NCI-H510A (cell line): ENCODE measurements at regions not wholly inside any gene's neighbourhood (a gene's known extent, or its start where the extent isn't known, plus 50 kb on each side); places are given as distances from the start of the nearest gene placed in this dataset.

Source experiments
- DNase-seq: peaks from one replicate; lab custom pipeline; 2025; lab: John Stamatoyannopoulos, UW

GRCh38 chr11:19661827-19662226 lies 50.8 kb upstream of the NAV2 start:
- no peak for DNase-seq

DNA sequence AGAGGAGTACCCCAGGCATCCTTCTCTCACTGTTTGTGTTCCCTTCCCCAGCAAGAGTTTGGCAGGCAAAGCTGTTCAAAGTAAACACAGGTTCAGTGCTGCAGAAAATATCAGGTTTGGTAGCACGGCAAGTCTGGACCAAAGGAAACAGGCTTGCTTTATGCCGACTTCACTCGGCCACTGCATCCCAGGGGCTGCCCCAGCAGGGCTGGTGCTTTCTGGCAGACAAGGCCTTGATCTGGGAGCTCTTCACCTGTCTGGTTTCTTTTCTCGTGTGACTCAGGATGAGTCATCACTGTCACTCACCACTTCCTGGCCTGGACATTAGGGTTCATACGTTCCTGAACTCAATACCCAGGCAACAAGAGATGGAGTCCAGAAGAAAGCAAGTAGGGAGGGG lies 52.6 kb upstream of the NAV2 start:
- DNase-seq = no peak

DNA sequence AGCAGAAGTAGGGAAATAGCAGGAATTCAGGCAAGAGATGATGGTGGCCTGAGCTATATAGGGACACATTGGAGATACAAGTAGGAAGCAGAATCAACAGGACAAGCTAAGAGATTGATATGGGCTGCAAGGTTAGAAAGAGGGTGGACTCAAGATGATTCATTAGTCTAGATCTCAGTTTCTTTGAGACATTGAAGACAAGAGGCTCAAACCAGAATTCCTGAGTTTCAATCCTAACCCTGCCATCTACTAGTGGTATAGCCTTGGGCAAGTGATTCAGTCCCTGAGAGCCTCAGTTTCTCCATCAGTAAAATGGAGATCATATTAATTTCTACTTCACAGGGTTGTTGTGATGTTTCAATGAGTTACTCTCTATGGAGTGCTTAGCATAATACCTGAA lies 53.1 kb upstream of the NAV2 start:
- no peak for DNase-seq

DNA sequence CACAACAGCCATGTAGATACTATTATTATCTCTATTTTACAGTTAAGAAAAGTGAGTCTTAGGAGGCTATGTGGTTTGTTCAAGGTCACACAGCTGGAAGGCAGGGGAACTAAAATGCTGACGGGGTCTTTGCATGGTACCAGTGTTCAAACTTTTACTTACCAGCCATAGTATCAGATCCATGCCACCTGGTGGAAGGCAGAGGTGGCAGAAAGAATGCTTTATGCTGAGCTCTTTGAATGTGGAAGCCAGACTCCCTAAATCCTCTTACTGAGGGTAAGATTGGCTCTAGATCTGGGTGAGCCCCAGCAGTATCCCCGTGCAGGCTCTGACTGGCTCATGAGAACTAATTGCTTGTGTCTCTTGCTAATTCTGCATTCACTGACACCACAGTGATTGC lies 54.3 kb upstream of the NAV2 start:
- no peak for DNase-seq

- DNase-seq = no peak
These were observed 56.5 kb upstream of the NAV2 start for GRCh38 chr11:19656140-19656541.

DNA sequence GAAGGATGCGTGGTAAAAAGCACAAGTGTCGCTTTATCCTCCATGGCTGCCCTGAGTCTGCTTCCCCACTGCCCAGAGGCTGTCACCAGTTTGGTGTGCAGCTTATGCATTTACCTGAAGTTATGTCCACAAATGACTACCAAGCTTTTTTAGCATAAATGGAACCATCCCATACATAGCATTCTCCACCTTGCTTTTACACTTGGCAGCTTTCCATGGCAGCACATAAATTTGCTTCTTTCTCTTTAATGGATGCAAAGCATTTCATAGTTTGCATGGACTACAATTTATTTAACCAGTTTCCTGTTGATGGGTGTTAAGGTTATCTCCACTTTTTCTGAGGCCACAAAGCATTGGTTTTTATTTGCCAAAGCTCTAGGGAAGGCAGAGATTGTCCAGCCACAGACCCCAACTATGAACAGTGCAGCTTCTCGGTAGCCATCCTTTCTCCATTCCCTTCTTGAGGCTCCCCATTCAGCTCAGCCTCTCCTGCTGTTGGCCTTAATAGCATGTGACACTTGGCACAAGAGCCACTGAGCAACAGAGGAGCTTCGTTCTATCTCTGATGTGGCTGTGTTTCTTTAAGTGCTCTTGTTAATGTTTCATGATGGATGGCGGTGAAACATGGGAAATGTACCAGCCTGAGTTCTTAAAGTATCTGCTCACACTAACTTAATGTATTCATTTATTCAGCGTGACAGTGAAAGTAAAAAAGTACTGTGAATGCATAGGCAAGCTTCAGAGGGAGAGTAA lies 59.8 kb upstream of the NAV2 start:
- DNase-seq = no peak

DNA sequence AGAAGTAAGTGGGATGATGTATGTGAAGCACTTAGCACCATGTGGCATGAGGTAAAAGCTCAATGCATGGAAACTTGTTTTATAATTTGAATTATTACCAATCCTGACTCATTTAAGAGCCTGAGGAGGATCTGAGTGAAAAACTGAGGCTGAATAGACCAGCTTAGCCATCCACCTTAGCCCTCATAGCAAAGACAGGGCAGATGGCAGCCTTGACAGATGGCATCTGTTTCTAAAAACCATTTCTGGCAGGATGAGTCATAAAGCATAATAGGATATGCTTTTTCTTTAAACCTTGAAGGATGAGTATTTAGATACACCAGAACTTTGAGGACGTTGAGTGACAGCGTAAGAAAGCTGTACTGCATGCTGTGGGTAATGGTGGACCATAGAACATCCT lies 61.0 kb upstream of the NAV2 start:
- DNase-seq = no peak

GRCh38 chr11:19651028-19651427 lies 61.6 kb upstream of the NAV2 start:
- no peak for DNase-seq

DNA sequence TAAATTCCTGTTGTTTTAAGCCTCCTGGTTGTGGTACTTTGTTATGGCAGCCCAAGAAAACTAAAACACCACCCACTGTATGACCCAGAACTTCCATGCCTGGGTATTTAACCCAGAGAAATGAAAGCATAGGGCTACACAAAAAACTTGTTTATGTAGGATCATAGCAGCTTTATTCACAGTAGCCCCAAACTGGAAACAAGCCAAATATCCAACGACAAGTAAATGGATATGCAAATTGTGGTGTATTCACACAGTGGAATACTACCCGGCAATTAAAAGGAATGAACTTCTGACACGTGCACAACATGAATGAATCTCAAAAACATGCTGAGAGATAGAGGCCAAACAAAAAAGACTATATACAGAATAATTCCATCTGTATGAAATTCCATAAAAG lies 62.2 kb upstream of the NAV2 start:
- DNase-seq = no peak

- no peak for DNase-seq
These were observed 62.9 kb upstream of the NAV2 start for GRCh38 chr11:19649751-19650150.

DNA sequence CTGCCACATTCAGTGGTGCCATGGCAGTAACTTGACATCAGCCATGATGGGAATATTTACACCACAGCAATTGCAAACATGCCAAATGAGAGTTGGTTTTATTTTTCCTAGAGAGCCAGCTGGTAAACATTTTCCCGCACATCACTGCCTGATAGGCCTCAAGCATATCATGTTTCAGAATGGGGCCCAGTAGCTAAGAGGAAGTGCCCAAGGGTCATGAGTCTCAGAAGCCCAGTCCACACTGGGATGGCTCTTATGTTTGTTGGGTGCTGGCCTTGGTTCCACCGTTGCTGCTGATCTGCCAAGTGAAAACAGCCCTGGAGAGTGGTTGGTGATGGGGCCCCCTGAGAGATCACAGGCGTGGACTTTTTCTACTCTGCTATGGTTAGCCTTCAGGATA lies 64.3 kb upstream of the NAV2 start:
- no peak for DNase-seq

DNA sequence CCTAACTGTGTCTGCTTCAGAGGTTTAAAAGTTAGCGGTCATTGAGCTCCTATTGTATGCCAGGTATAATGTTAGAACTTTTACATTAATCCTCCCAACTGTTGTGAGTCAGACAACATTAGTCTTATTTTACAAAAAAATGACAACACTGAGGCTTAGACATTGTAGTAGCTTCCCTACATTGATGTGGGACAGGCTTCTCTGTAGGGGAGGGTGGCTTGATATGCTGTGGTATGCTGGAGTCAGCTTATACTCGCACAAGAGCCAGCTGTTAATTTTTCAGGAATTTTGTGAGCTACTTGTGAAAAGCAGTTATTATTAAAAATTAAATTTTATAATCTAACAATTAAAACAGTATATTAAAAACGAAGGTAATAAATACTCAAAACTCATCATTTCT lies 64.8 kb upstream of the NAV2 start:
- no peak for DNase-seq

DNA sequence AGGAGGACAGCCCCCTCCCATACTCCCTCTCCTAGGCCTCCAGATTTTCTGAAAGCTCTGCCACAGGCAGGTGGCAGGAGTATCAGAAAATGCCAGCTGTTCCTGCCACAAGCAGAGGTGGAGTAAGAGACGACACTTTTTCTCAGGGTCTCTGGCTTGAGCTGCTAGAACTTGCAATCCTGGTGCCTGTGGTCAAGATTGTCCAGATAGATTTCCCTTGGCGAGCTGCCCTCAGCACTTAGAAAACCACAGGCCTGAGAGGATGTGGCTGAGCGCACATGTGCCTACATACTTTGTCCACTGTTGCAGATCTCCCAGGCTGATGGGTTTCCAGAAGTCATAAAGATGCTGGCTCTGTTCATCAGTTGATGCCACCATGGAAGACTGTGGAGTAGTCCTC lies 65.7 kb upstream of the NAV2 start:
- DNase-seq = no peak

DNA sequence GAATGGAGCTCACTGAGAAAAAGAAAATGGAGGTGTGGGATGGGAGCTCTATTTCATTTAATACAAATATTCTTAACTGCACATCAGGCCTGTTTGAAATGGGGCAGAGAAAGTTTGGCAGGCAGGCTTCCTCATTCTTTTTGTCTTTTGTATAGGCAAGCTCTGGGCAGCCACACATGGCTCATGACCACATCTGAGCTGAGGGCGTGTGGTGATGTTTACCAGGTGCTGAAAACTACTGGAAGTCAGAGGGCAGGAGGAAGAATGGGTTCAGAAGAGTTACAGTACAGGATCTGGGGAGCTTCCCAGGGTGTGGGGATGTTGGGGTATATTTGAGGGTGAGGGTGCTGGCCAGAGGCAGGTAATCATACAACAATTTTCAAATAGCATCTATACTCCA lies 66.3 kb upstream of the NAV2 start:
- no peak for DNase-seq

- DNase-seq = no peak
These were observed 68.3 kb upstream of the NAV2 start for GRCh38 chr11:19644316-19644715.

DNA sequence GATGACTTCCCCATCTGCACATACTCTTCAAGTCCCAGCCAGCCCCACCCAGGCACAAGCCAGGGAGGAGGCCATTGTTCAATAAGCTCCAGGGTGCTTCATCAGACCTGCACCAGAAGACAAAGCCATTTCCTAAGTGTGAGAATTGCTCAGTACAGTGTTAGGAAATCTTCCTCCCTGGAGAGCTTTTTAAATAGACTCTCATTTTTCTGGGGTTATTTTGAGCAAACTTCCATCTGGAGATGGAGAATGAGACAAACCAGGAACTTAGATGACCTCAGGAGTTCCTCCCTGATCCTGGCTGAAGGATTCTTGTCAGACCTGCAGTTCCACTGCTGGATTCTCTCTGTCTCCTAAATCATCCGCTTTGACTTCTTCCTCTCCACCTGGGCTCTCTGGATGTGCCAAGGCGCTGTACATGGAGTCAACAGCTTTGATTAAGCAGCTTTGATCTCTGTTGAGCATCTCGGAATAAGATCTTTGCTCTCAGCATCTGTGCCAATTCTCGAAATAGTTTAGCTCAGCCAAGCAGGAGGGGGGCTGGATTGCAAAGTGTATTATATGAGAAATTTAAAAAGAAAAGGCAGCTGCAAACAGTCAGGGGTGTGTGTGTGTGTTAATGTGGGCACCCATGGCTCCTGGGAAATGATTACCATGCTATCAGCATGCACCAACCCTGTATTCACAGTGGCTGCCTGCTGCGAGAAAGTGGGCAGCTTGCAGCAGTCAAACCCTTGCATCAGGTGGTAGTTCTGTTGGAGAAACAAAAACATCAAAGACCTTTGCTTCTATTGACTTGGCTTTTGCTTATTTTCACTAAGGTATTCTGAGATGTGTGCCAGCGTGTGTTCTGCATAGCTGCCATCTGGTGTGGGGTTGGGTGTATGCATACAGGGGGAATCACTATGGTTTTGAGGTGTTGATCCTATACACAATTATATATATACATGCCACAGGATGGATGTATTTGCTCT lies 70.2 kb upstream of the NAV2 start:
- DNase-seq = no peak

DNA sequence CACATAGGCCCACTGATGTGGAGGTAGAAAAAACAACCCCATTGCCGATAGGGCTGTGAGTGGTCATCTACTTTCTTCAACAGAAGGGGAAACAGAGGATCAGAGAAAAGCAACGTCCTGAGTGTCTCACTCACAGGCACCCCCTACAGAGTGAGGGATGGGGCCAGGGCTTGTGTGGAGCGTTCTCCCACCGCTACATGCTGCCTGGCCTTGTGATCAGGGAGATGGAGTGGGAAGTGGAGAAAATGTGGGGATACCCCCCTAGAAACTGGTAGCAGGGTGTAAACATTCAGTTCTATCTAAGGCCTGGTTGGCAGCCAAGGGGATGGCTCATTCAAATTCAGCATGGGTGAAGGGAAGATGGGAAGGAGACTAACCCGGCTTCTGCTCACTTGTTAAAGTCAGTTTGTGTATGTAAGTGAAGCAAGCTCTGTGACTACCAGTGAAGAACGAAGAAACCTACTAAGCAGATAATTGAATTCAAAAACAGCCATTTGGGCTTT lies 73.0 kb upstream of the NAV2 start:
- no peak for DNase-seq

DNA sequence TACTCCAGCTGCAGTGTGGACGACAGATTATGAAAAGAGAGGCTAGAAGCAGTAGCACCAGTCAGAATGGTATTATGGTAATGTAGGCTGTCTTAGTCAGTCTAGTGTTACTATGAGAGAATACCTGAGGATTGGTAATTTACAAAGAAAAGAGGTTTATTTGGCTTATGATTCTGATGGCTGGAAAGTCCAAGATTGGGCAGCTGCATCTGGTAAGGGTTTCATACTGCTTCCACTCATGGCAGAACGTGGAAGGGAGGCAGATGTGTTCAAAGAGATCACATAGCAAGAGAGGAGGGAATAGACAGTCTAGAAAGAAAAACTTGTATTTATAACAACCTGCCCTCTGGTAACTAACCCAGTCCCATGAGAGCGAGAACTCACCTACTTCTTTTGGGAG lies 77.3 kb upstream of the NAV2 start:
- DNase-seq = no peak

GRCh38 chr11:19633276-19633675 lies 79.4 kb upstream of the NAV2 start:
- no peak for DNase-seq

- no peak for DNase-seq
These were observed 80.2 kb upstream of the NAV2 start for GRCh38 chr11:19632499-19632834.

- DNase-seq = no peak
These were observed 80.7 kb upstream of the NAV2 start for GRCh38 chr11:19631712-19632498.

DNA sequence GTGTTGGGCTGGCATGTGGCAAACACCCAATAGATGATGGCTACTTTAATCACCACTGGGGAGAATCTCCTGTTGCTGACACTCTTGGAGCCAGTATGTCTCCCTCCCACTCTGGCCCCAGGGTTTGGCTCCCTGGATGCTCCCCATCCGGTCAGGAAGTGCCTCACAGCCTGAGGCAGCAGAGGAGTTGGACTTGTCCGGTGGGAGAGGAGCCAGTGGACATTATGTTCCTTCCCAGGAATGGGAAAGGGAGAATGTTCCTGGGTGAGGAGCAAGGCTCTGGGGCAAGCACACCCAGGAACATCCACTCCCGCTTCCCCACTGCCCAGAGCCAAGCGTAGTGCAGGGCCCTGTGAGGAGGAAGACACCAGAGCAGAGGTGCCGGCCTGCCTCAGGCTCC lies 84.6 kb upstream of the NAV2 start:
- no peak for DNase-seq

DNA sequence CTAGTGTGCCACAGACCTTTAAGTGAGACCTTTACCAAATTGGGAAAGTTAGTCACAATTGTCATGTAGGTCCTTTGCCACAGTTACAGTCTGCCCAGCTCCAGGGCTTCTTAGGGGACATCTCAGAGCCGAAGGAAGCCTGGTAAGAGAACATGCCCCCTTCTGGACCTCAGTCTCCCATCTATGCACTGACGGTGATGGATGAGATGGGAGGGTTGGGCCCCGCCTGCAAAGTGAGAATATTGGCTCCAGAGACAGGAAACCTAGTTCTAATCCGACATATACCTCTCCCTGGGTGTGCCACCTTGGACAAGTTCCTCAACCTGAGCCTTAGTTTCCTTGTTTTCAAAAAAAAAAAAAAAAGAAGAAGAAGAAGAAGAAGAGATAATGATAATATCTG lies 85.1 kb upstream of the NAV2 start:
- DNase-seq = no peak
